Renal cortical epithelial cell (primary cell): ENCODE measurements at regions not wholly inside any gene's neighbourhood (a gene's known extent, or its start where the extent isn't known, plus 50 kb on each side); places are given as distances from the start of the nearest gene placed in this dataset.
"Not testable (repeated sequence)": the region's sequence is repeated elsewhere in the genome, so short reads cannot be mapped to it uniquely, and the experiment has no call there.

Source experiments
- DNase-seq: peaks from one replicate; pipeline ENCODE4 v3.0.0-alpha.2; 2011; ENCODE audit warnings: low read depth

GRCh38 chr2:47728551-47728950 is 54.4 kb upstream of the MSH6 start:
- DNase-seq = no peak

- DNase-seq = no peak
Measured at GRCh38 chr2:47727956-47728355, 55.0 kb upstream of the MSH6 start.

- DNase-seq = not testable (repeated sequence)
Measured at GRCh38 chr2:47726978-47727377, 56.0 kb upstream of the MSH6 start.

- DNase-seq = peak; percentile 25
Measured at GRCh38 chr2:47725808-47726207, 57.1 kb upstream of the MSH6 start.

GRCh38 chr2:47724221-47724981 is 58.5 kb upstream of the MSH6 start:
- DNase-seq = peak; percentile 92

GRCh38 chr2:47721296-47721695 is 61.6 kb upstream of the MSH6 start:
- no peak for DNase-seq

GRCh38 chr2:47720559-47720958 is 62.4 kb upstream of the MSH6 start:
- DNase-seq = no peak

- peak; percentile 75 for DNase-seq
Measured at GRCh38 chr2:47720036-47720435, 62.9 kb upstream of the MSH6 start.

- DNase-seq = peak; percentile 19
Measured at GRCh38 chr2:47719099-47719498, 63.8 kb upstream of the MSH6 start.

- DNase-seq = not testable (repeated sequence)
Measured at GRCh38 chr2:47716307-47716706, 66.6 kb upstream of the MSH6 start.

GRCh38 chr2:47715552-47715951 is 67.4 kb upstream of the MSH6 start:
- no peak for DNase-seq

- DNase-seq = no peak
Measured at GRCh38 chr2:47708801-47709499, 74.0 kb upstream of the MSH6 start.

- no peak for DNase-seq
Measured at GRCh38 chr2:47704287-47704686, 78.7 kb upstream of the MSH6 start.

GRCh38 chr2:47699533-47700215 is 83.3 kb upstream of the MSH6 start:
- no peak for DNase-seq

- DNase-seq = not testable (repeated sequence)
Measured at GRCh38 chr2:47698436-47698972, 84.4 kb upstream of the MSH6 start.

GRCh38 chr2:47697681-47698435 is 85.1 kb upstream of the MSH6 start:
- DNase-seq = not testable (repeated sequence)

GRCh38 chr2:47697000-47697601 is 85.8 kb upstream of the MSH6 start:
- no peak for DNase-seq

GRCh38 chr2:47696478-47696831 is 86.5 kb upstream of the MSH6 start:
- no peak for DNase-seq

- DNase-seq = no peak
Measured at GRCh38 chr2:47695800-47696477, 87.0 kb upstream of the MSH6 start.

GRCh38 chr2:47694451-47694850 is 88.5 kb upstream of the MSH6 start:
- DNase-seq = not testable (repeated sequence)
